Spleen (tissue), 7 donors: ENCODE measurements at regions not wholly inside any gene's neighbourhood (a gene's known extent, or its start where the extent isn't known, plus 50 kb on each side); places are given as distances from the start of the nearest gene placed in this dataset.

Source experiments
- CTCF ChIP-seq, 11 experiments: fragments of 200-600 bp in 7 of 11; fragments of 450-650 bp in 4 of 11; sonication (generic) in 4 of 11; IDR thresholded peaks in 8 of 11; conservative IDR thresholded peaks in 3 of 11; 1 replicate in 7 of 11; 2 replicates in 4 of 11; pipeline versions ENCODE4 v1.4.0 to v1.8.0; 2016 to 2021; ENCODE audit warnings: antibody characterized with exemption in 11 of 11, inconsistent platforms in 4 of 11, mild to moderate bottlenecking in 1 of 11
- POLR2A ChIP-seq, 3 donors: fragments of 450-650 bp; IDR thresholded peaks; one replicate each; pipeline ENCODE4 v1.5.1; 2017; ENCODE audit warnings: antibody characterized with exemption in 3 of 3, mild to moderate bottlenecking in 1 of 3
- POLR2AphosphoS5 ChIP-seq, 3 donors: sonication (generic); formaldehyde crosslinking; IDR thresholded peaks; one replicate each; pipeline ENCODE4 v1.5.1; 2017; ENCODE audit warnings: antibody characterized with exemption in 3 of 3
- donor health status: DM: no; HTN: no; CAD: no; lungs with moderate emphysema.
- donor health status: DM: no; HTN: no; CAD: no.
- donor health status: DM: no; HTN: no; CAD: no.

DNA sequence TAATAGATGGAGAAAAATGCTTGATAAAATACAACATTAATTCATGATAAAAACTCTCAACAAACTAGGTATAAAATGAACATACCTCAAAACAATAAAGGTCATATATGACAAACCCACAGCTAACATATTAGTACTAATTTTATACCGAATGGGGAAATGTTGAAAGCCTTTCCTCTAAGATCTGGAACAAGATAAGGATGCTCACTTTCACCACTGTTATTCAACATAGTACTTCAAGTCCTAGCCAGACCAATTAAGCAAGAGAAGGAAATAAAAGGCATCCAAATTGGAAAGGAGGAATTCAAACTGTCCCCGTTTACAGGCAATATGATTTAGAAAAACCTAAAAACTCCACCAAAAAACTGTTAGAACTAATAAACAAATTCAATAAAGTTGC is 61.5 kb upstream of the CTIF start:
- TF ChIP-seq POLR2AphosphoS5 (IDR thresholded peaks at IDR 0.05) (no peak), POLR2A (IDR thresholded peaks at IDR 0.05) (no peak), CTCF (IDR thresholded peaks at IDR 0.05 in 8 of 11, conservative IDR thresholded peaks at IDR 0.05 in 3 of 11) (no peak)
